Testis (tissue), 2 donors: ENCODE measurements at regions not wholly inside any gene's neighbourhood (a gene's known extent, or its start where the extent isn't known, plus 50 kb on each side); places are given as distances from the start of the nearest gene placed in this dataset.

Source experiments
- POLR2A ChIP-seq: fragments of 450-650 bp; IDR thresholded peaks from one replicate; pipeline ENCODE4 v1.6.1; 2017; ENCODE audit warnings: antibody characterized with exemption, mild to moderate bottlenecking, moderate library complexity
- TF ChIP-seq, protein P1 (sequence below), 3 experiments: fragments of 450-650 bp in 2 of 3; fragments of 200-600 bp in 1 of 3; sonication (generic) in 1 of 3; IDR thresholded peaks; one replicate each; pipeline ENCODE4 v1.5.1; 2016 to 2019; ENCODE audit warnings: antibody characterized with exemption in 3 of 3, mild to moderate bottlenecking in 2 of 3, moderate library complexity in 1 of 3

DNA sequence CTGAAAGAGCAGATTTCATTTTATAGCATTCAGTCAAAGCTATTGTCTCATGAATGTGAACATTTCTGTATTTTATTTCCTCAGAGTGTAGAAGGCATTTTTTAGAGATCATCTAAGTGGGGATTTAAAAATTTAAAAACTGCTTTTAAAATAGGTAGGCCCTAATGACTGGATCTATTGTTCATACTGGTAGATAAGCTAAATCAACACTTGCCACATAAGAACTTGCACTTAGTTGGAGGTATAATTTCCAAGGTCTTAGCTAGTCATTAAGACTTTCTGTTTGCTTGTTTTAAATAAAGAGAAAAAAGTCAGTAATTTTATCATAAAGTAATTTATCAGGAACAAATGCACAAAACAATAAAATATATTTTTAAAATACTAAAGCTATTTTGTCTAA, 75.2 kb upstream of the LMO3 start:
- TF ChIP-seq, protein P1, sequence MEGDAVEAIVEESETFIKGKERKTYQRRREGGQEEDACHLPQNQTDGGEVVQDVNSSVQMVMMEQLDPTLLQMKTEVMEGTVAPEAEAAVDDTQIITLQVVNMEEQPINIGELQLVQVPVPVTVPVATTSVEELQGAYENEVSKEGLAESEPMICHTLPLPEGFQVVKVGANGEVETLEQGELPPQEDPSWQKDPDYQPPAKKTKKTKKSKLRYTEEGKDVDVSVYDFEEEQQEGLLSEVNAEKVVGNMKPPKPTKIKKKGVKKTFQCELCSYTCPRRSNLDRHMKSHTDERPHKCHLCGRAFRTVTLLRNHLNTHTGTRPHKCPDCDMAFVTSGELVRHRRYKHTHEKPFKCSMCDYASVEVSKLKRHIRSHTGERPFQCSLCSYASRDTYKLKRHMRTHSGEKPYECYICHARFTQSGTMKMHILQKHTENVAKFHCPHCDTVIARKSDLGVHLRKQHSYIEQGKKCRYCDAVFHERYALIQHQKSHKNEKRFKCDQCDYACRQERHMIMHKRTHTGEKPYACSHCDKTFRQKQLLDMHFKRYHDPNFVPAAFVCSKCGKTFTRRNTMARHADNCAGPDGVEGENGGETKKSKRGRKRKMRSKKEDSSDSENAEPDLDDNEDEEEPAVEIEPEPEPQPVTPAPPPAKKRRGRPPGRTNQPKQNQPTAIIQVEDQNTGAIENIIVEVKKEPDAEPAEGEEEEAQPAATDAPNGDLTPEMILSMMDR (IDR thresholded peaks at IDR 0.05), result no peak
- no peak for TF ChIP-seq POLR2A
